ENCODE measurements at regions not wholly inside any gene's neighbourhood (a gene's known extent, or its start where the extent isn't known, plus 50 kb on each side); places are given as distances from the start of the nearest gene placed in this dataset.

DNA sequence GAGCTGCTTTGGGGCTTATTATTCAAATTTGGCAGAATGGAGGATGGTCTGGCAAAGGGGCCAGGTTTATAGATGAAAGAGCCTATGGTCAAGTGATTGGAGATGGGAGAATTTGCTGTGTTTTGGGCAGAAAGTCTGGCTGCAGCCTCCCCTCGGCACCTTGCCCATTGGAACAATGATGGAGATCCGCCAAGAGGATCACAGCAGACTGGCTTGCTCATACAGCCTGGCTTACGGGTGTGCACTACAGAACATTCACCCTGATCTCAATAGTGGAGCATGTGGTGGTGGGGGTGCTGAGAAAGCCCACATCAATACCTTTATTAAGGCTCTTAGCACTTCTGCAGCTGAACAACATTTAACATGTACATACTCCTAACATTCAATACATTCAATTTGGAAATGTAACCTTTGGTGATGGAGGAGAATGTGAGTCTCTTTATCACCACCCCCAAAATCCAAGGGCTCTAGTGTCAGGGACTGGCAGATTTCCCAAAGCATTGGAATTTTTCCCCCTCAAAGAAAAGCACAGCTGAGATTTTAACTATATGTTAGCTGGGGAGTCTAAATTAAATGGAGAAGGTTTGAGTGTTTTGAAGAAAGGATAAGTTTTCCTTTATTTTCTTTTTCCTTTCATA lies 118.4 kb upstream of the TMC3 start:
- in situ Hi-C loops (cut with MboI; ENCODE audit: low sequenced_read_pairs), result no loop called here
- Histone ChIP-seq H3K9me3 (no peaks in the 10 kb centered on the region), H3K4me1 (no peaks in the 10 kb centered on the region), H3K4me3 (no peak overlapping the region), H3K36me3 (replicated peaks) (no peaks in the 10 kb centered on the region), H3K27me3 (ENCODE audit: low read depth) (peaks cover 4% of the 10 kb centered on the region; the same call in 1 of the 2 replicates)
- DNase-seq (ENCODE audit: low spot score in 2 of 2), result no peak

DNA sequence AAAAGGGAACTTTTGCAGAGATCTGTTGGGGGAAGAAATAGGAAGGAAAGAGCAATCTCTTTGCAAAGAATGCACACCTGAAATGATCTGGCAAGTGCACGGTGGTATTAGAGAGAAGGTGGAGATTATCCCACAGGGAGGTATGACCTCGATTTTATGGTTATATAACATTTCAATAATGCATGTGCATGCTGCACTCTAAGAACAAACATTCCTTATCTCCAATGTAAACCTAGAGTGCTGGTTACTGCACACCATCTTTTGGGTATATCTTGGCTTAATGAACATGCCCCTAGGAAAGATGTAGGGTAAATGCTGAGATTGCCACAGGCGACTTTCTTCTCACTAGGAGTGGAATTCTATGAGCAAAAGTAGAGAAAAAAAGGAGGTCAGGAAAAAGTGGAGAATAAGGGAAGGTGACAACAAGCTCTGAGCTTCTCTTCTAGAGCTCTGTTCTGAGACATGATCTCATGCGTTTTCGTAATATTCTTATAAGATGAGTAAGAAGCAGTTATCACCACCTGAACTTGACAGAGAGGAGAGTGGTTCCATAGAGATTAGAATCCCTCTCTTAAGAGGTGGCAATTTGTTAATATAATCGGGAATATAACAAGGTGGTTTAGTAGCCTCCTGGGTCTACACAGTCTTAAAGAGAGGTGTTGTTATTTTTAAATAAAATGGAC lies 117.5 kb upstream of the TMC3 start:
- in situ Hi-C loops (cut with MboI; ENCODE audit: low sequenced_read_pairs), result no loop called here
- Histone ChIP-seq H3K36me3 (replicated peaks) (no peaks in the 10 kb centered on the region), H3K27me3 (ENCODE audit: low read depth) (peaks cover 4% of the 10 kb centered on the region; the same call in 1 of the 2 replicates), H3K9me3 (no peaks in the 10 kb centered on the region), H3K4me3 (no peak overlapping the region), H3K4me1 (no peaks in the 10 kb centered on the region)
- no peak for DNase-seq (ENCODE audit: low spot score in 2 of 2)

DNA sequence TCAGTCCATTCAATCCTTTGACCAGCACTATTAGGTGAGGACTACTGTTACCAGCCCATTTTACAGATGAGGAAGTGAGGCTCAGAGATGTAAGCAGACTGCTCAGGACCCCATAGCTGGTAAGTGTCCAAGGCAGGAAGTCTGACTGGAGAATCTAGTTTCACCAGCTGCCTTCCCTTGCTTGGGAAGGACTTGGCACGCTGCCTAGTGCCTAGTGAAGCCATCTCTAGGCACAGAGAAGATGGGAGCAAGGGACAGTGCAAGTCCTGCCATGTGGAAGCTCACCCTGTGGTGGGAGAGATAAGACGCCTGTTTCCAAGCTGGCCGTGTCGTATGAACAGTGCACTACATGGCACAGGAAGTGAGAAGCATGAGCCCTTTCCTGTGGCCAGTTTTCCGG lies 111.8 kb upstream of the TMC3 start:
- DNase-seq (ENCODE audit: low spot score in 2 of 2), result no peak
- in situ Hi-C loops (cut with MboI; ENCODE audit: low sequenced_read_pairs), result no loop called here
- no peaks in the 10 kb centered on the region for H3K27me3 ChIP-seq (ENCODE audit: low read depth)

DNA sequence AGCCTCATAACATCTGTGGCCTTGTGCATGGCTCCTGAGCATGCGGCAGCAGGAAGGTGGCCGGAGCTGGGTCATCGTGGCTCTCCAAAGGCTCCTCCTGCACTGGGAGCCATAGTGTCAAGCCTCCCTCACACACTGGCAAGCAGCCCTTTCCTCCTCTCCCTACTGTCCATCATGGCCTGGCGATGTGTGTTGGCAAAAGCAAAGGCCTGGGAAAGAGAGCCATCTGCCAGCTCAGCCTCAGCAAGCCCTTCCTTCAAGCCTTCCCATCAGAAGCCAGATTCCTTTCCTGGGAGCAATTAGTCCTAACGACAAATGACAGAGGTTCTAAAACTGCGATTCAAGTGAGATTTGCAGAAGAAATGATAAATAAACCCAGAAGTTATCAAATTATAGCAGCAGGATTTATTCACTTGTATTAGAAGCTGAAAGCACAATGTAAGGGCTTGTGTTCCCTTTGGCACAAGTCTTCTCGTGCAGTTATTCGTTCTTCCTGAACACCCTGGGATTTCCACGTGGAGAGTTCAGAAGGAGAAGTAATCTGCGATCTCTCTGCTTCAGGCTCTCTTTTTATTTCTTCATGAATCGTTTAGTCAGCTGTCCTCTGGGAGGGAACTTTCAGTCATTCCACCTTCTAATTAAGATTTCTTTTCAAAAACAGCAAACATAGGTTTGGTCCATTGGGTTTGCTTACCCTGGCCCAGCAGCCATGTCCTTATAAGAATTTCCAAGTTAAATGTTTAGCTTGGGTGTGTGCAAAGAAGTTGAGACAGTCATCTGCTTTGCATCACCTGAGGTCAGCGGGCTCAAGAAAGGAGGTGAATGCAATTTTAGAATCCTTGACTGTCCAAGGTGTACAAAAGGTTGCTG lies 110.3 kb upstream of the TMC3 start:
- in situ Hi-C loops (cut with MboI; ENCODE audit: low sequenced_read_pairs), result no loop called here
- no peaks in the 10 kb centered on the region for H3K36me3 ChIP-seq (replicated peaks)
- DNase-seq (ENCODE audit: low spot score in 2 of 2), result no peak
- H3K4me1 ChIP-seq, result no peaks in the 10 kb centered on the region
- no peaks in the 10 kb centered on the region for H3K27me3 ChIP-seq (ENCODE audit: low read depth)
- no peaks in the 10 kb centered on the region for H3K9me3 ChIP-seq
- no peak overlapping the region for H3K4me3 ChIP-seq

More for the DNA sequence above, 111.8 kb upstream of the TMC3 start:
- no peaks in the 10 kb centered on the region for H3K36me3 ChIP-seq (replicated peaks)
- H3K4me3 ChIP-seq, result no peak overlapping the region
- H3K4me1 ChIP-seq, result no peaks in the 10 kb centered on the region
- no peaks in the 10 kb centered on the region for H3K9me3 ChIP-seq

DNA sequence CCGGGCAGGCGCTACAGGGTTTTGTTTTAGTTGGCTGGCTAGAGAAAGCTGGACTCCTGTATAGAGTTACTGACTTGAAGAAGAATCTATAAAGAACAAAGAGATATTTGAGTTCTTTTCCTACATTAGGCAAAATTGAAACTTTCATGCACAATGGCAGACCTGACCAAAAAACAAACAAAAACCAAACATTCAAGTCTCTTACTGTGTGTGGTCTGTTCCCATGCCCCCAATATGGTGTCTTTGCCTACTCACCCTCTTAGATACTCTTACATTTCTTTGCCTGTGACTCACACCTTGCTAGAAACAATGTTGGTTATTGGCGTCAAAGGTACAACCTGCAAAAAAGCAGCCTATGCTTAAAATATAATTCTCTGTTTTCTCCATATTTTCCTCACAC lies 109.5 kb upstream of the TMC3 start:
- H3K4me3 ChIP-seq, result no peak overlapping the region
- no peaks in the 10 kb centered on the region for H3K36me3 ChIP-seq (replicated peaks)
- peaks cover 3% of the 10 kb centered on the region; the same call in 1 of the 2 replicates for H3K27me3 ChIP-seq (ENCODE audit: low read depth)
- no peaks in the 10 kb centered on the region for H3K9me3 ChIP-seq
- in situ Hi-C loops (cut with MboI; ENCODE audit: low sequenced_read_pairs), result no loop called here
- DNase-seq (ENCODE audit: low spot score in 2 of 2), result no peak
- H3K4me1 ChIP-seq, result no peaks in the 10 kb centered on the region

DNA sequence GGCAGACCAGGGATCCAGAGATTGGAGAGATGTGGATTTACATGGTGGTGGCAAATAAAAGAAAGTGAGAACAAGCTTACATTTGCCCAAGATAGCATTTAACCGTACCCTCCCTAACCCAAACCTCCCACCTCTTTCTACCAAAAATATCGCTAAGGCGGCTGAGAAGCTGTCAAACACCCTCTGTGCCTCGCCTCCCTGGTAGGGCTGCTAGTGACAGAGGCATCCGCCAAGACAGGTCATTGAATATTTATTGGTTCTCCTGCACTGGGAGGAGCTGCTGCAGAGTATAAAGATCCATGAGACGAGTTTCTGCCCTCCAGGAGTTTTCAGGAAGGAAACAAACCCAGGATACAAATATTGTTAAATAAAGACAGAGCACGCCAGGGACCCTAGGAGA lies 107.3 kb upstream of the TMC3 start:
- no peak for DNase-seq (ENCODE audit: low spot score in 2 of 2)
- no peaks in the 10 kb centered on the region for H3K4me1 ChIP-seq
- peaks cover 3% of the 10 kb centered on the region; the same call in 1 of the 2 replicates for H3K27me3 ChIP-seq (ENCODE audit: low read depth)
- H3K9me3 ChIP-seq, result no peaks in the 10 kb centered on the region
- H3K4me3 ChIP-seq, result no peak overlapping the region
- in situ Hi-C loops (cut with MboI; ENCODE audit: low sequenced_read_pairs), result no loop called here
- H3K36me3 ChIP-seq (replicated peaks), result no peaks in the 10 kb centered on the region

DNA sequence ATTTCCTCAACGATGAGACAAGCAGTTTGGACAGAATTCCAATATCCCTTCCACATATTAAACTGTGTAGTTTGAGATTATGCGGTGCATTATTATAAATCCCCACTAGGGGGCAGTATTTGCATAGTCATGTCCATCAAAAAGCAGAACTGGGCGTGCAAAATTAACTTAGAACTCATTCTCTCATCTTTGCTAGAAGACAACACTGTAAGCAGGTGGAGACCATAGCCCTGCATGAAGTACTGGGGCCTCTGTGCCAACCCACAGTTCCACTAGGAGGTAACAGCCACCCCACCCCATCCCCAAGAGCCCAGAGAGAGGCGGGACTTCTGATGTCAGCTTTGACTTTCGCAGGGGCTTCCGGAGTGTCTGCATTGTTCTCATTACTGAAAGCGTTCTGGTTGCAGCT lies 106.6 kb upstream of the TMC3 start:
- no peaks in the 10 kb centered on the region for H3K9me3 ChIP-seq
- H3K27me3 ChIP-seq (ENCODE audit: low read depth), result peaks cover 3% of the 10 kb centered on the region; the same call in 1 of the 2 replicates
- no peaks in the 10 kb centered on the region for H3K36me3 ChIP-seq (replicated peaks)
- in situ Hi-C loops (cut with MboI; ENCODE audit: low sequenced_read_pairs), result no loop called here
- H3K4me1 ChIP-seq, result no peaks in the 10 kb centered on the region
- peak; percentile 64 to 74 for DNase-seq (ENCODE audit: low spot score in 2 of 2)
- no peak overlapping the region for H3K4me3 ChIP-seq

DNA sequence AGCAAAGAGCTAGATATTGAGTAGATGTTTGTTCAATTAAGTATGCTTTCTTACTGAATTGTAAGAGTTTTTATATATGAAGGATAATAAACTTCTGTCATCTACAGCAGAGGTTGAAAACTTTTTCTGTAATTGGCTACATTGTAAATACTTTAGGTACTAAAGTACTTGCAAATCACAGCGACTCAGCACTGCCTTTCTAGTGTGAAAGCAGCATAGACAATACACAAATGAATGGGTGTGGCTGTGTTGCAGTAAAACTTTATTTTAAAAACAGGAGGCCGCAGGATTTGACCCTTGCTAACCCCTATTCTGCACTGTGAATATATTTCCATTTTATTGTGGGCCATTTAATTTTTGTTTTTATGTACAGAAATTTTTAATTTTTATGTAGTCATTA lies 104.3 kb upstream of the TMC3 start:
- Histone ChIP-seq H3K4me1 (no peaks in the 10 kb centered on the region), H3K9me3 (no peaks in the 10 kb centered on the region), H3K36me3 (replicated peaks) (no peaks in the 10 kb centered on the region), H3K4me3 (no peak overlapping the region), H3K27me3 (ENCODE audit: low read depth) (peaks cover 3% of the 10 kb centered on the region; the same call in 1 of the 2 replicates)
- in situ Hi-C loops (cut with MboI; ENCODE audit: low sequenced_read_pairs), result no loop called here
- no peak for DNase-seq (ENCODE audit: low spot score in 2 of 2)

DNA sequence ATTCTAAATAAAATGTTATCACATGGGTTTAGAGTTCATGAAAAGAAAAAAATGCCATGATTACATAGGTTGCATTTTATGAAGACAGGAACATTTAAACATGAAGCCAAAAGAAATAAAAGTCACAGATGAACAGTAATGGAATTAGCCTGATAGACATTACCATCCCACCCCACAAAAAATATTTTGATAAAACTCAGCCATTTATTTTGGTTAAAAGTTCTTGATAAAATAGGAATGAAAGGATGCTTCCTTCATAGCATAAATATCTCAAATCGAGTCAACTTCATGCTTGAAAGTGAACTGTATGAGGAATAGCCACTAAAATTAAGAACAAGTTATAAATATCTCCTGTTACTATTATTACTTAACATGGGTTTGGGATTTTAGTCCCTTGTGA lies 101.9 kb upstream of the TMC3 start:
- H3K4me1 ChIP-seq, result no peaks in the 10 kb centered on the region
- H3K27me3 ChIP-seq (ENCODE audit: low read depth), result peaks cover 5% of the 10 kb centered on the region; the same call in 1 of the 2 replicates
- DNase-seq (ENCODE audit: low spot score in 2 of 2), result no peak
- no peak overlapping the region for H3K4me3 ChIP-seq
- H3K9me3 ChIP-seq, result no peaks in the 10 kb centered on the region
- H3K36me3 ChIP-seq (replicated peaks), result no peaks in the 10 kb centered on the region
- in situ Hi-C loops (cut with MboI; ENCODE audit: low sequenced_read_pairs), result no loop called here

DNA sequence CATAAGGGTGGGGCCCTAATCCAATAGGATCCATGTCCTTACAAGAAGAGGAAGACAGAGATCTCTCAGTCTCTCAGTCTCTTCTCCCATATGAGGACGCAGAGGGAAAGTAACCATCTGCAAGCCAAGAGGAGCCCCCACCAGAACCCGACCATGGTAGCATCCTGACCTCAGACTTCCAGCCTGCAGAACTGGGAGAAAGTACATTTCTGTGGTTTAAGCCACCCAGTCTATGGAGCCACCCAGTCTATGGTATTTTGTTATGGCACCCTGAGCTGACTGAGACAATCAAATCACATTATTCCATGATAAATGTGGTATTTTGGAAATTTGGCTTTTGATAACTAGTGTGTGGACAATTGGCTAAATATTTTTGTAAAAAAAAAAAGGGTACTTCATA lies 101.5 kb upstream of the TMC3 start:
- Histone ChIP-seq H3K9me3 (no peaks in the 10 kb centered on the region), H3K27me3 (ENCODE audit: low read depth) (peaks cover 5% of the 10 kb centered on the region; the same call in 1 of the 2 replicates), H3K4me3 (no peak overlapping the region), H3K36me3 (replicated peaks) (no peaks in the 10 kb centered on the region), H3K4me1 (no peaks in the 10 kb centered on the region)
- no peak for DNase-seq (ENCODE audit: low spot score in 2 of 2)
- in situ Hi-C loops (cut with MboI; ENCODE audit: low sequenced_read_pairs), result no loop called here

DNA sequence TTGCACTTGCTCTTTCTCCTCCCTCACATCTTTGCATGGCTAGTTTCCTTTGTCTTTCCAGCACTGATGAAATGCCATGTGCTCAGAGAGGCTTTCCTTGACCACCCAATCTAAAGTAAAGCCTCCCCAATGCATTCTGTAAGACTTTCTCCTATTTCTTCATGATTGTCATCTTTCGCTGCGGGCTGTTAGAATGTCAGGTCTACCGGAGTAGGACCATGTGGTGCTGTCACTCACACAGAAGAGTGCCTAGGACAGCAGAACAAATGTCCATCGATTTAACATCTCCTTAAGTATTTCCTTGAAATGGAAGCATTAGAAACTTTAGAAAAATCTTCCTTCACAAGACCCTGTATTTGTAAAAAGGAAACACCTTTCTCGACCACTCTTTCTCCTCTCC lies 99.9 kb upstream of the TMC3 start:
- Histone ChIP-seq H3K27me3 (ENCODE audit: low read depth) (peaks cover 5% of the 10 kb centered on the region; the same call in 1 of the 2 replicates), H3K36me3 (replicated peaks) (no peaks in the 10 kb centered on the region), H3K4me1 (no peaks in the 10 kb centered on the region), H3K4me3 (no peak overlapping the region), H3K9me3 (no peaks in the 10 kb centered on the region)
- DNase-seq (ENCODE audit: low spot score in 2 of 2), result no peak
- in situ Hi-C loops (cut with MboI; ENCODE audit: low sequenced_read_pairs), result no loop called here

DNA sequence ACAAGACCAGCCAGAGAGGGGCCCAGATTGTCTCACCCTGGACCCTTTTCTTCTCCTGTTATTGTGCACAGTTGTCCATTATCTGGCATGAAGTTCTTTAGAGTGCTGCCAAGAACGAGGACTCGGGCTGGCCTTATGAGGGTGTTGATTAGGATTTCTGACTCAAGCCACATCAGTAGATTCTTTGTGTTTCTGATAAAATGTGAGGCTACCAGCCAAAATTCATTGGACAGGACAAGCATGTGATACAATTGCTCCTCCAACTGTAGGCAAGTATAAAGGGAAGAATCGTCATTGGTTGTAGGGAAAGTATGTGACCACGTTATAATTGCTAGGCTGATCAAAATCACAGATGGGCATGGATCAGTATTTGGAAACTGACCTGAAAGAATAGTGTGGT lies 99.2 kb upstream of the TMC3 start:
- no peaks in the 10 kb centered on the region for H3K36me3 ChIP-seq (replicated peaks)

DNA sequence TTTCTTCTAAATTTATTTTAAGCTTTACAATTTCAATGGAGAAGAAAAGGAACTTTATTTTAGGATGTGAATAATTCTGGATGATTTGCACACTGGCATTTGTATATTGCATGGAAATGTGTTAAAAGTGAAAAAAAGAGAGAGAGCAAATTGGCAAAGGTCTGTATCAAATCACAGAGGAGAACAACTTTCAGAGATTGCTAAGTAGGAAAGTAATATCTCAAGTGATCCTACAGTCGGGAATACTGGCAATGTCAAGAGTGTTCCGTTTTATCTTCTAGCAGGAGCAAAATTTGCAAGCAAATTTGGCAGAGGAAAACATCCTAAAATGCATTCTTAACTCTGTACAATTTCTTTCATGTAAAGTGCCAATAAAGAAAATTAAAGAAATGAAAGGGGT lies 97.1 kb upstream of the TMC3 start:
- peaks cover 2% of the 10 kb centered on the region; the same call in 1 of the 2 replicates for H3K27me3 ChIP-seq (ENCODE audit: low read depth)
- in situ Hi-C loops (cut with MboI; ENCODE audit: low sequenced_read_pairs), result no loop called here
- H3K4me1 ChIP-seq, result no peaks in the 10 kb centered on the region
- H3K36me3 ChIP-seq (replicated peaks), result no peaks in the 10 kb centered on the region
- no peaks in the 10 kb centered on the region for H3K9me3 ChIP-seq
- no peak overlapping the region for H3K4me3 ChIP-seq
- DNase-seq (ENCODE audit: low spot score in 2 of 2), result no peak

More for the DNA sequence above, 99.2 kb upstream of the TMC3 start:
- no peaks in the 10 kb centered on the region for H3K9me3 ChIP-seq
- H3K27me3 ChIP-seq (ENCODE audit: low read depth), result peaks cover 2% of the 10 kb centered on the region; the same call in 1 of the 2 replicates
- no peaks in the 10 kb centered on the region for H3K4me1 ChIP-seq
- in situ Hi-C loops (cut with MboI; ENCODE audit: low sequenced_read_pairs), result no loop called here
- no peak for DNase-seq (ENCODE audit: low spot score in 2 of 2)
- H3K4me3 ChIP-seq, result no peak overlapping the region

DNA sequence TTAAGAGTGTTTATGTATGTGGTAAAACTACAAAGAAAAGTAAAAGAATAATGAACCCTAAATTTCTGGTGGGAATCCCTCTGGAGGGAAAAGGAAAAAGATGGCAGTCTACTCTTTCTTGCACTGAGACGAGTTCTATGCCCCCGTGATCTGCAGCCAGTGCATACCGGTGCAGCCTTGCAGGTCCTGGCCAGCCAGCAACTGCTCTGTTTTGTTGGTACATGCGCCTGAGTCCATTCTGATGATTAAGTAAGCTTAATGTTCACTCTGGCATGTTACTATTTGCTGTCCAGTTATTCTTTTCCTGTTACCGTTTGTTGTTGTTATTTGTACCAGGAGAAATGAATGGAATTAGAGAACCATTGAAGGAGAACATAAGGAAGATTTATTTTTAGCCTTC lies 95.1 kb upstream of the TMC3 start:
- H3K27me3 ChIP-seq (ENCODE audit: low read depth), result 0 out of 2 replicates have a peak, but pooled peaks cover 2% of the 10 kb centered on the region
- no peaks in the 10 kb centered on the region for H3K9me3 ChIP-seq
- no peak for DNase-seq (ENCODE audit: low spot score in 2 of 2)
- no peak overlapping the region for H3K4me3 ChIP-seq
- no peaks in the 10 kb centered on the region for H3K36me3 ChIP-seq (replicated peaks)
- no peaks in the 10 kb centered on the region for H3K4me1 ChIP-seq
- in situ Hi-C loops (cut with MboI; ENCODE audit: low sequenced_read_pairs), result no loop called here

Measured in HAP-1 (cell line).